K562 (cell line): ENCODE measurements at regions not wholly inside any gene's neighbourhood (a gene's known extent, or its start where the extent isn't known, plus 50 kb on each side); places are given as distances from the start of the nearest gene placed in this dataset.

Source experiments
- ATAC-seq: fragments of 200-7000 bp; cut with Tn5 transposase; 3 replicates; pipeline ENCODE4 v1.9.1; 2020; ENCODE audit warnings: moderate library complexity
- BruUV-seq: library from RNA; stranded (reverse); fragments of 400-500 nt; replicated peaks from 2 replicates; lab custom pipeline; 2021; lab: Mats Ljungman, UMichigan
- CTCF ChIA-PET: fragments of 300-600 bp; formaldehyde crosslinking; extraction: SDS; loops from one replicate; lab custom pipeline; 2021; ENCODE audit warnings: low intra/inter-chr PET ratio; lab: Yijun Ruan, JAX
- POLR2A ChIA-PET: fragments of 300-600, 350-650 bp; sonication (Branson Sonifier 250); formaldehyde crosslinking; extraction: SDS; loops from one replicate; lab custom pipeline; 2021; ENCODE audit warnings: antibody characterized with exemption, inconsistent platforms; lab: Yijun Ruan, JAX
- DNase-seq, 4 experiments: peaks; one replicate each; pipeline versions ENCODE4 v3.0.0 to v3.0.0-alpha.2; 2011 to 2018; ENCODE audit warnings: low spot score in 3 of 4, mixed read lengths in 3 of 4; ENCODE audit errors: extremely low read depth in 1 of 4
- FAIRE-seq: peaks from 2 replicates; lab custom pipeline; 2011; peaks lifted over from hg19 to GRCh38; lab: Jason Lieb, UNC
- H2AFZ ChIP-seq: 2 replicates; pipeline ENCODE4 v1.6.0; 2011; ENCODE audit warnings: low read depth, low read length, control low read depth, inconsistent platforms
- H3K27ac ChIP-seq: fragments of 200-600 bp; 3 replicates; pipeline ENCODE4 v1.8.0; 2011; ENCODE audit warnings: low read depth, mild to moderate bottlenecking, control low read depth, inconsistent platforms, low read length, moderate library complexity, mixed read lengths; ENCODE audit errors: extremely low read depth
- H3K27me3 ChIP-seq, 2 experiments: fragments of 300-600 bp in 1 of 2; 2 replicates in 1 of 2; 3 replicates in 1 of 2; pipeline versions ENCODE4 v1.6.0 to v1.8.0; 2011; ENCODE audit warnings: inconsistent platforms in 2 of 2, low read length in 2 of 2, mild to moderate bottlenecking in 1 of 2, mixed read lengths in 1 of 2, moderate library complexity in 1 of 2; ENCODE audit not compliant: control insufficient read depth in 2 of 2, insufficient read depth in 2 of 2
- H3K36me3 ChIP-seq: fragments of 300-600 bp; 3 replicates; pipeline ENCODE4 v1.8.0; 2011; ENCODE audit warnings: mild to moderate bottlenecking, low read length, inconsistent platforms; ENCODE audit not compliant: control insufficient read depth, insufficient read depth
- H3K4me1 ChIP-seq, 2 experiments: fragments of 200-600 bp in 1 of 2; replicated peaks in 1 of 2; 2 replicates in 1 of 2; 3 replicates in 1 of 2; pipeline versions ENCODE4 v1.5.1 to v1.8.0; 2011; ENCODE audit warnings: inconsistent platforms in 2 of 2, low read length in 2 of 2, mild to moderate bottlenecking in 1 of 2, mixed read lengths in 1 of 2, moderate library complexity in 1 of 2; ENCODE audit not compliant: control insufficient read depth in 2 of 2, insufficient read depth in 2 of 2
- H3K4me2 ChIP-seq: 2 replicates; pipeline ENCODE4 v1.6.1; 2011; ENCODE audit warnings: low read length, control low read depth, inconsistent platforms, mixed read lengths; ENCODE audit not compliant: insufficient read depth
- H3K4me3 ChIP-seq: fragments of 200-600 bp; sonication (generic), shearing (Covaris generic); 2 replicates; pipeline ENCODE4 v1.5.1; 2016; ENCODE audit warnings: control low read depth, inconsistent platforms
- H3K79me2 ChIP-seq: fragments of 200-600 bp; 3 replicates; pipeline ENCODE4 v1.8.0; 2011; ENCODE audit warnings: low read length, inconsistent platforms; ENCODE audit not compliant: control insufficient read depth, insufficient read depth
- H3K9ac ChIP-seq, 2 experiments: 2 replicates each; pipeline versions ENCODE4 v1.6.0 to v1.6.1; 2011; ENCODE audit warnings: low read depth in 2 of 2, low read length in 2 of 2, control low read depth in 1 of 2, inconsistent platforms in 1 of 2, mild to moderate bottlenecking in 1 of 2, mixed read lengths in 1 of 2; ENCODE audit not compliant: insufficient read depth in 1 of 2
- H3K9me1 ChIP-seq: one replicate; pipeline ENCODE4 v1.6.0; 2011; ENCODE audit warnings: inconsistent platforms, mild to moderate bottlenecking, low read length, moderate library complexity; ENCODE audit not compliant: control insufficient read depth, insufficient read depth
- H3K9me3 ChIP-seq: replicated peaks from 2 replicates; pipeline ENCODE4 v1.5.1; 2011; ENCODE audit warnings: low read depth, low read length, inconsistent platforms; ENCODE audit not compliant: control insufficient read depth, insufficient read depth
- H4K20me1 ChIP-seq: replicated peaks from 2 replicates; pipeline ENCODE4 v1.6.1; 2011; ENCODE audit warnings: low read length, inconsistent platforms, mixed read lengths; ENCODE audit not compliant: control insufficient read depth, insufficient read depth
- CBX2 ChIP-seq: fragments of 200-600 bp; sonication (generic); IDR thresholded peaks from one replicate; pipeline ENCODE4 v1.6.1; 2012; ENCODE audit warnings: mild to moderate bottlenecking, low read length, inconsistent platforms; ENCODE audit not compliant: insufficient read depth, poor library complexity, severe bottlenecking
- SMARCB1 ChIP-seq: IDR thresholded peaks from 2 replicates; pipeline ENCODE4 v1.6.1; 2011; ENCODE audit warnings: improper control_type of control experiment, low read depth; ENCODE audit not compliant: insufficient read length
- XRCC5 ChIP-seq: fragments of 200-400 bp; formaldehyde crosslinking; IDR thresholded peaks from 2 replicates; pipeline ENCODE4 v1.6.1; 2017; ENCODE audit warnings: low read depth, mild to moderate bottlenecking, low read length
- ZNF239 ChIP-seq: fragments of 250-450 bp; sonication (Bioruptor Pico); IDR thresholded peaks from 2 replicates; pipeline ENCODE4 v1.4.0; 2020; ENCODE audit warnings: mild to moderate bottlenecking
- ZNF436 ChIP-seq: fragments of 250-450, 450-650 bp; sonication (Bioruptor Pico); formaldehyde crosslinking; IDR thresholded peaks from 2 replicates; pipeline ENCODE4 v1.7.0; 2020; ENCODE audit warnings: mild to moderate bottlenecking
- WGBS: fragments of 100-300 bp; shearing (Covaris generic); methylation state at CpG from one replicate; pipeline ENCODE4 v1.1.6; 2016; ENCODE audit warnings: low coverage, mixed read lengths; ENCODE audit not compliant: insufficient coverage; ENCODE audit errors: missing lambda C conversion rate; 5-methylcytosine and 5-hydroxymethylcytosine counted together
- in situ Hi-C: fragments of 300-500 bp; cut with MboI; formaldehyde crosslinking; loops from 4 replicates; pipeline ENCODE4 v1.15.0; 2018; ENCODE audit warnings: inconsistent platforms, mixed read lengths
- intact Hi-C: fragments of 100-400 bp; cut with micrococcal nuclease; formaldehyde crosslinking; loops from 2 replicates; pipeline ENCODE4 v1.14.2; 2022
- TF ChIP-seq, protein P1 (sequence below): IDR thresholded peaks from 2 replicates; pipeline ENCODE4 v1.6.1; 2011; ENCODE audit warnings: borderline replicate concordance, low read depth, mild to moderate bottlenecking, moderate library complexity, low read length; ENCODE audit not compliant: insufficient read depth, poor library complexity, severe bottlenecking
- TF ChIP-seq, protein P2 (sequence below): sonication (generic); formaldehyde crosslinking; IDR thresholded peaks from 2 replicates; pipeline ENCODE4 v1.8.1; 2023; ENCODE audit warnings: mild to moderate bottlenecking, missing genetic modification reagents
- TF ChIP-seq, protein P3 (sequence below): fragments of 250-450 bp; sonication (Bioruptor Pico); IDR thresholded peaks from 2 replicates; pipeline ENCODE4 v1.5.0; 2022; ENCODE audit warnings: mild to moderate bottlenecking
- TF ChIP-seq, protein P4 (sequence below), 2 experiments: fragments of 450-650 bp; IDR thresholded peaks; 2 replicates each; pipeline ENCODE4 v1.6.1; 2018; ENCODE audit warnings: mild to moderate bottlenecking in 2 of 2, low read depth in 1 of 2; ENCODE audit not compliant: partially characterized antibody in 2 of 2

DNA sequence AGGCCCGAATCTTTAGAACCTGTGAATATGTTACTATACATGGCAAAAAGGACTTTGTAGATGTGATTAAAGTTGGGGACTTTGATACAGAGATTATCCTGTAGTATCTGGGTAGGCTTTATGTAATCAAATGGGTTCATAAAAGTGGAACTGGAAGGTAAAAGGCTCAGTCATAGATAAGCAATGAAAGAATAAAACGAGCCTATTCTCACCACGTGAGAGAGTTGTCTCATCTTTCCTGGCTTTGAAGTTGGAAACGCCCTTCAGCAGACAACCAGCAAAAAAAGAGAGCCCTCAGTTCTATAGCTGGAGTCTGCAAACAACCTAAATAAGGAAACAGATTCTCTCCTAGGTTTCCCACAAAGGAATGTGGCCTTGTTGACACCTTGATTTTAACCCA is 805.8 kb upstream of the DIAPH2 start:
- 0% methylated on average over 3 of the region's 4 CpGs for WGBS
- in situ Hi-C loops (no loop called here), intact Hi-C loops (no loop called here)
- POLR2A ChIA-PET: no interaction called here
- no peak for FAIRE-seq
- BruUV-seq: no TSS peak
- no peak for ATAC-seq
- H3K9me1 ChIP-seq: no peaks in the 10 kb centered on the region
- no peak overlapping the region for H3K27ac ChIP-seq
- no peak for DNase-seq
- H4K20me1 ChIP-seq: no peaks in the 10 kb centered on the region
- H3K9me3 ChIP-seq: no peaks in the 10 kb centered on the region
- no peaks in the 10 kb centered on the region for H3K79me2 ChIP-seq
- H3K4me3 ChIP-seq: no peak overlapping the region
- no peaks in the 10 kb centered on the region for H3K36me3 ChIP-seq
- CTCF ChIA-PET: no interaction called here
- H2AFZ ChIP-seq: no peak overlapping the region
- no peak overlapping the region for H3K9ac ChIP-seq
- H3K4me2 ChIP-seq: no peak overlapping the region
- no peaks in the 10 kb centered on the region for H3K4me1 ChIP-seq
- H3K27me3 ChIP-seq: no peaks in the 10 kb centered on the region
- TF ChIP-seq CBX2: no peak
- TF ChIP-seq SMARCB1: no peak
- TF ChIP-seq, protein P1, sequence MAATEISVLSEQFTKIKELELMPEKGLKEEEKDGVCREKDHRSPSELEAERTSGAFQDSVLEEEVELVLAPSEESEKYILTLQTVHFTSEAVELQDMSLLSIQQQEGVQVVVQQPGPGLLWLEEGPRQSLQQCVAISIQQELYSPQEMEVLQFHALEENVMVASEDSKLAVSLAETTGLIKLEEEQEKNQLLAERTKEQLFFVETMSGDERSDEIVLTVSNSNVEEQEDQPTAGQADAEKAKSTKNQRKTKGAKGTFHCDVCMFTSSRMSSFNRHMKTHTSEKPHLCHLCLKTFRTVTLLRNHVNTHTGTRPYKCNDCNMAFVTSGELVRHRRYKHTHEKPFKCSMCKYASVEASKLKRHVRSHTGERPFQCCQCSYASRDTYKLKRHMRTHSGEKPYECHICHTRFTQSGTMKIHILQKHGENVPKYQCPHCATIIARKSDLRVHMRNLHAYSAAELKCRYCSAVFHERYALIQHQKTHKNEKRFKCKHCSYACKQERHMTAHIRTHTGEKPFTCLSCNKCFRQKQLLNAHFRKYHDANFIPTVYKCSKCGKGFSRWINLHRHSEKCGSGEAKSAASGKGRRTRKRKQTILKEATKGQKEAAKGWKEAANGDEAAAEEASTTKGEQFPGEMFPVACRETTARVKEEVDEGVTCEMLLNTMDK: no peak
- TF ChIP-seq, protein P2, sequence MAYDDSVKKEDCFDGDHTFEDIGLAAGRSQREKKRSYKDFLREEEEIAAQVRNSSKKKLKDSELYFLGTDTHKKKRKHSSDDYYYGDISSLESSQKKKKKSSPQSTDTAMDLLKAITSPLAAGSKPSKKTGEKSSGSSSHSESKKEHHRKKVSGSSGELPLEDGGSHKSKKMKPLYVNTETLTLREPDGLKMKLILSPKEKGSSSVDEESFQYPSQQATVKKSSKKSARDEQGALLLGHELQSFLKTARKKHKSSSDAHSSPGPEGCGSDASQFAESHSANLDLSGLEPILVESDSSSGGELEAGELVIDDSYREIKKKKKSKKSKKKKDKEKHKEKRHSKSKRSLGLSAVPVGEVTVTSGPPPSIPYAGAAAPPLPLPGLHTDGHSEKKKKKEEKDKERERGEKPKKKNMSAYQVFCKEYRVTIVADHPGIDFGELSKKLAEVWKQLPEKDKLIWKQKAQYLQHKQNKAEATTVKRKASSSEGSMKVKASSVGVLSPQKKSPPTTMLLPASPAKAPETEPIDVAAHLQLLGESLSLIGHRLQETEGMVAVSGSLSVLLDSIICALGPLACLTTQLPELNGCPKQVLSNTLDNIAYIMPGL (CRISPR knock-in tag): no peak
- no peak for TF ChIP-seq ZNF436 (CRISPR knock-in tag)
- no peak for TF ChIP-seq ZNF239
- TF ChIP-seq, protein P3, sequence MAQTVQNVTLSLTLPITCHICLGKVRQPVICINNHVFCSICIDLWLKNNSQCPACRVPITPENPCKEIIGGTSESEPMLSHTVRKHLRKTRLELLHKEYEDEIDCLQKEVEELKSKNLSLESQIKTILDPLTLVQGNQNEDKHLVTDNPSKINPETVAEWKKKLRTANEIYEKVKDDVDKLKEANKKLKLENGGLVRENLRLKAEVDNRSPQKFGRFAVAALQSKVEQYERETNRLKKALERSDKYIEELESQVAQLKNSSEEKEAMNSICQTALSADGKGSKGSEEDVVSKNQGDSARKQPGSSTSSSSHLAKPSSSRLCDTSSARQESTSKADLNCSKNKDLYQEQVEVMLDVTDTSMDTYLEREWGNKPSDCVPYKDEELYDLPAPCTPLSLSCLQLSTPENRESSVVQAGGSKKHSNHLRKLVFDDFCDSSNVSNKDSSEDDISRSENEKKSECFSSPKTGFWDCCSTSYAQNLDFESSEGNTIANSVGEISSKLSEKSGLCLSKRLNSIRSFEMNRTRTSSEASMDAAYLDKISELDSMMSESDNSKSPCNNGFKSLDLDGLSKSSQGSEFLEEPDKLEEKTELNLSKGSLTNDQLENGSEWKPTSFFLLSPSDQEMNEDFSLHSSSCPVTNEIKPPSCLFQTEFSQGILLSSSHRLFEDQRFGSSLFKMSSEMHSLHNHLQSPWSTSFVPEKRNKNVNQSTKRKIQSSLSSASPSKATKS: no peak
- TF ChIP-seq, protein P4, sequence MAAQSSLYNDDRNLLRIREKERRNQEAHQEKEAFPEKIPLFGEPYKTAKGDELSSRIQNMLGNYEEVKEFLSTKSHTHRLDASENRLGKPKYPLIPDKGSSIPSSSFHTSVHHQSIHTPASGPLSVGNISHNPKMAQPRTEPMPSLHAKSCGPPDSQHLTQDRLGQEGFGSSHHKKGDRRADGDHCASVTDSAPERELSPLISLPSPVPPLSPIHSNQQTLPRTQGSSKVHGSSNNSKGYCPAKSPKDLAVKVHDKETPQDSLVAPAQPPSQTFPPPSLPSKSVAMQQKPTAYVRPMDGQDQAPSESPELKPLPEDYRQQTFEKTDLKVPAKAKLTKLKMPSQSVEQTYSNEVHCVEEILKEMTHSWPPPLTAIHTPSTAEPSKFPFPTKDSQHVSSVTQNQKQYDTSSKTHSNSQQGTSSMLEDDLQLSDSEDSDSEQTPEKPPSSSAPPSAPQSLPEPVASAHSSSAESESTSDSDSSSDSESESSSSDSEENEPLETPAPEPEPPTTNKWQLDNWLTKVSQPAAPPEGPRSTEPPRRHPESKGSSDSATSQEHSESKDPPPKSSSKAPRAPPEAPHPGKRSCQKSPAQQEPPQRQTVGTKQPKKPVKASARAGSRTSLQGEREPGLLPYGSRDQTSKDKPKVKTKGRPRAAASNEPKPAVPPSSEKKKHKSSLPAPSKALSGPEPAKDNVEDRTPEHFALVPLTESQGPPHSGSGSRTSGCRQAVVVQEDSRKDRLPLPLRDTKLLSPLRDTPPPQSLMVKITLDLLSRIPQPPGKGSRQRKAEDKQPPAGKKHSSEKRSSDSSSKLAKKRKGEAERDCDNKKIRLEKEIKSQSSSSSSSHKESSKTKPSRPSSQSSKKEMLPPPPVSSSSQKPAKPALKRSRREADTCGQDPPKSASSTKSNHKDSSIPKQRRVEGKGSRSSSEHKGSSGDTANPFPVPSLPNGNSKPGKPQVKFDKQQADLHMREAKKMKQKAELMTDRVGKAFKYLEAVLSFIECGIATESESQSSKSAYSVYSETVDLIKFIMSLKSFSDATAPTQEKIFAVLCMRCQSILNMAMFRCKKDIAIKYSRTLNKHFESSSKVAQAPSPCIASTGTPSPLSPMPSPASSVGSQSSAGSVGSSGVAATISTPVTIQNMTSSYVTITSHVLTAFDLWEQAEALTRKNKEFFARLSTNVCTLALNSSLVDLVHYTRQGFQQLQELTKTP (IDR thresholded peaks at IDR 0.05; ENCODE audit: low read depth in 1 of 2, partially characterized antibody in 2 of 2): no peak
- no peak for TF ChIP-seq XRCC5
